ENCODE measurements at regions not wholly inside any gene's neighbourhood (a gene's known extent, or its start where the extent isn't known, plus 50 kb on each side); places are given as distances from the start of the nearest gene placed in this dataset.
"Not testable (repeated sequence)": the region's sequence is repeated elsewhere in the genome, so short reads cannot be mapped to it uniquely, and the experiment has no call there.

GRCh38 chr5:115751176-115751575 is 65.3 kb downstream of the CDO1 start:
- no peak for DNase-seq (ENCODE audit: low read depth)

GRCh38 chr5:115749016-115749415 is 67.4 kb downstream of the CDO1 start:
- DNase-seq (ENCODE audit: low read depth): no peak

GRCh38 chr5:115739245-115739644 is 77.2 kb downstream of the CDO1 start:
- not testable (repeated sequence) for DNase-seq (ENCODE audit: low read depth)

- DNase-seq (ENCODE audit: low read depth): no peak
Observed at GRCh38 chr5:115738830-115739229, 77.6 kb downstream of the CDO1 start.

GRCh38 chr5:115737452-115737851 is 79.0 kb downstream of the CDO1 start:
- no peak for DNase-seq (ENCODE audit: low read depth)

- no peak for DNase-seq (ENCODE audit: low read depth)
Observed at GRCh38 chr5:115736690-115737005, 79.8 kb downstream of the CDO1 start.

- no peak for DNase-seq (ENCODE audit: low read depth)
Observed at GRCh38 chr5:115736004-115736689, 80.3 kb downstream of the CDO1 start.

GRCh38 chr5:115735108-115735998 is 81.1 kb downstream of the CDO1 start:
- no peak for DNase-seq (ENCODE audit: low read depth)

- DNase-seq (ENCODE audit: low read depth): no peak
Observed at GRCh38 chr5:115733607-115734006, 82.9 kb downstream of the CDO1 start.

- no peak for DNase-seq (ENCODE audit: low read depth)
Observed at GRCh38 chr5:115732026-115732425, 84.4 kb downstream of the CDO1 start.

GRCh38 chr5:115725522-115725921 is 90.9 kb downstream of the CDO1 start:
- no peak for DNase-seq (ENCODE audit: low read depth)

GRCh38 chr5:115723220-115723619 is 93.2 kb downstream of the CDO1 start:
- no peak for DNase-seq (ENCODE audit: low read depth)

GRCh38 chr5:115720888-115721287 is 95.1 kb upstream of the TMED7 start:
- DNase-seq (ENCODE audit: low read depth): no peak

- no peak for DNase-seq (ENCODE audit: low read depth)
Observed at GRCh38 chr5:115718927-115719326, 93.1 kb upstream of the TMED7 start.

- no peak for DNase-seq (ENCODE audit: low read depth)
Observed at GRCh38 chr5:115713408-115713807, 87.6 kb upstream of the TMED7 start.

GRCh38 chr5:115709585-115709984 is 83.7 kb upstream of the TMED7 start:
- DNase-seq (ENCODE audit: low read depth): no peak

- DNase-seq (ENCODE audit: low read depth): no peak
Observed at GRCh38 chr5:115708819-115709477, 83.1 kb upstream of the TMED7 start.

- DNase-seq (ENCODE audit: low read depth): no peak
Observed at GRCh38 chr5:115703514-115703913, 77.7 kb upstream of the TMED7 start.

GRCh38 chr5:115702025-115702424 is 76.2 kb upstream of the TMED7 start:
- no peak for DNase-seq (ENCODE audit: low read depth)

GRCh38 chr5:115699967-115700366 is 74.1 kb upstream of the TMED7 start:
- DNase-seq (ENCODE audit: low read depth): no peak

GRCh38 chr5:115696141-115696650 is 70.4 kb upstream of the TMED7 start:
- no peak for DNase-seq (ENCODE audit: low read depth)

GRCh38 chr5:115695310-115695880 is 69.6 kb upstream of the TMED7 start:
- no peak for DNase-seq (ENCODE audit: low read depth)

Measured in fibroblast of gingiva (primary cell).